ENCODE measurements at regions not wholly inside any gene's neighbourhood (a gene's known extent, or its start where the extent isn't known, plus 50 kb on each side); places are given as distances from the start of the nearest gene placed in this dataset.
A peak's percentile ranks its signal among the peaks of the same experiment; 100 is the strongest.
"Not testable (repeated sequence)": the region's sequence is repeated elsewhere in the genome, so short reads cannot be mapped to it uniquely, and the experiment has no call there.

DNA sequence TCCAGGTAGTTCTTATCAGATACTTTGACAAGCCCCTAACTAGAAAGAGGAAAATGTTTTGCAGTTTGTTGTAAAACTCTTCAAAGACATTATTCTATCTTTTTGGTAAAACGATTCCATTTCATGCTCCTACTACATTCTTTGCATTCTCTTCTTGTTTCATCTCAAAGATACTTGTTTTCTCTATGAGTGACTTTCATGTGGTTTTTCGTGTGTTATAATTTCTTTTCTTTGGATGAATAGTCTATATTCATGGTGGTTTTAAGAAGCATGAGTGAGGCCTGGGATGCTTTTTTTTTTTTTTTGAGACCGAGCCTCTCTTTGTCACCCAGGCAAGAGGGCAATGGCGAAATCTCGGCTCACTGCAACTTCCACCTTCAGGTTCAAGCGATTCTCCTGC is 292.5 kb upstream of the LYZL1 start:
- no peak for DNase-seq

DNA sequence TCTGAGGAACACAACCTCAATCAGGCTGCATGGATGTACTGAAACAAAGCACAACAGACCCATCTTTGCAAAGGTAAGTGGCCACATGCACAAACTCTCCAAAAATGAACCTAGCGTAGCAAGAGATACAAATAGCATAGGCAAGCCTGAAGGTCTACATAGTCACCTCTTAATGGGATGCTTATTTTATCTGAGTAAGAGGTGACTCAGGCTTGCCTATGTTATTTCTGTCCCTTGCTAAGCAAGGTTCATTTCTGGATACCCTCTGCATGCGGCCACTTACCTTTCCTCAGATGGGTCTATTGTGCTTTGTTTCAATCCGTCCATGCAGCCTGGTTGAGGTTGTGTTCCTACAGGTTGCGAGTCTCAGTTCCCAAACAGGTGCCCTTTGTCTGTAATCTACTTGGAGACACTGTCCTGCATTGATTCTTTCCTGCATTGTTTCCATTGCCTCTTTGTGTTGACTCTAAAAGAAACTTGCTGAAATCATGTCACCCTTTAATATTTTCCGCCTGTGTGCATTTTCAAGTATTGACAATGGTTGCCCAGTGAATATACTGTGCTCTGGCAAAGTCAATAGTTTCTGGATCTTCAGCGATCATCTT is 291.8 kb upstream of the LYZL1 start:
- DNase-seq, result no peak

DNA sequence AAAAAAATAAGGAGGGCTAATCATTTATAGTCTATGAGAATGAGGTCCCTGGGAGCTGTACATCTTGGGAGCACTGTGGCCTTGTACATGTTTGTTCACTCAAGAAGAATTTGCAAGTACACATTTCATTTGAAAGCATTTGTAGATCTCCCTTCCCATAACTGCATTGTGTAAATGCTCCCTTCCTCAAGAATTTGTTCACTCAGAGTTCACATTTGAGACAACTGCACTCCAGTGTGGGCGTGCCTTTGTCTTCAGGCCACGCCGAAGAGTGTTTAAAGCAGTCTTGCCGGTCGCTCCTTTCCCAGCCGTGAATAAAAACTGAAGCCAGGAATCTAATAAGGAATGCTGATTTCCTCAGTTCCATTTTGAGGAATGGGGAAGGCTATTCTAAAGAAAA is 291.1 kb upstream of the LYZL1 start:
- no peak for DNase-seq

DNA sequence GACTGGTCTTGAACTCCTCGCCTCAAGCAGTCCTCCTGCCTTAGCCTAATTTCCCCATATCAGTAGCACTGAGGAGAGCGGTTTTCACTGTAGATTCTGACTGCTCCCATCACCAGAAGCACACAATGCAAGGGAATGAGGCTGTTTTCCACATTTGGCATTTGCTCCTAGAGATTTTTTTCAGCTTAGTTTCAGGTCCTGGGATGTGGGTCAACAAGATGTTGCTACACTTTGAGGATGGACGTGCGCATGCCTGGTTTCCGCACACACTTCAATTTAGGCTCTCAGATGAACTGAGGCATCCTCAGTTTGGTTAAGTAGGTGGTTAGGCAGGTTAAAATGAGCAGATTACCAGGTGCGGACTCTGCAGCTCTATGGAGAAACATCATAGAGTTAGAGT is 287.1 kb upstream of the LYZL1 start:
- DNase-seq, result no peak

DNA sequence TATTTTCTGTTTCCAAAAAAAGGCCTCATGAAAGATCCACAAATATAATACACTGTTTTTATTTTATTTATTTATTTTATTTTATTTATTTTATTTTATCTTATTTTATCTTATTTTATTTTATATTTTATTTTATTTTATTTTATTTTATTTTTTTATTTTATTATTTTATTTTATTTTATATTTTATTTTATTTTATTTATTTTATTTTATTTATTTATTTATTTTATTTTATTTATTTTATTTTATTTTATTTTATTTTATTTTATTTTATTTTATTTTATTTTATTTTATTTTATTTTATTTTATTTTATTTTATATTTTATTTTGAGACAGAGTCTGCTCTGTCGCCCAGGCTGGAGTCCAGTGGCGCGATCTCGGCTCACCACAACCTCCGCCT is 285.9 kb upstream of the LYZL1 start:
- not testable (repeated sequence) for DNase-seq

DNA sequence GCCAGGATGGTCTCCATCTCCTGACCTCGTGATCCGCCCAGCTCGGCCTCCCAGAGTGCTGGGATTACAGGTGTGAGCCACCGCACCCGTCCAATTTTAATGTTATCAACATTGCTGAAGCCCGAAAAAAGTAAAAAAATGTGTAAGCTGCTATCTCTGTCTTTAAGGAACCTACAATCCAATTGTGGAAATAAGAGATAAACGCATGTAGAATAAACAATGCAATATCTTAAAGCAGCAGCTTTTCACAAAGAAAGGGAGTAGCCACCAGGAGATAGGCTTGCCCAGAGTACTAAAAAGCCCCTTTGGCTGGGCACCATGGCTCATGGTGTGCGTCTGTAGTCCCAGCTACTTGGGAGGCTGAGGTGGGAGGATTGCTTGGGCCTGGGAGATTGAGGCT is 282.9 kb upstream of the LYZL1 start:
- DNase-seq, result no peak

DNA sequence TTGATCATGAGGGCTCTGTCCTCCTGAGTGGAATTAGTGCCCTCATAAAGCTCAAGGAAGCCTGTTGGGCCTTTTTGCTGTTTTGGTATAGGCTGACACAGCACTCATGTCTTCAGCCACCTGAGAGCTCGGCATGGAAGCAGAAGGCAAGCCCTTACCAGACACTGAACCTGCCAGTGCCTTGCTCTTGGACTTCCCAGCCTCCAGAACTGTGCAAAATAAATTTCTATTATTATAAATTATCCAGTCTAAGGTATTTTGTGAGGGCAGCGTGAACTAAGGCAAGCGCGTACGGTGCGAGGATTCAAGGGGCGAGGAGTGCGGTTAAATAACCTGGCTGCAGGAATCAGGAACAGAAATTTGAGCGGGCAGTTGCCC is 281.5 kb upstream of the LYZL1 start:
- no peak for DNase-seq

DNA sequence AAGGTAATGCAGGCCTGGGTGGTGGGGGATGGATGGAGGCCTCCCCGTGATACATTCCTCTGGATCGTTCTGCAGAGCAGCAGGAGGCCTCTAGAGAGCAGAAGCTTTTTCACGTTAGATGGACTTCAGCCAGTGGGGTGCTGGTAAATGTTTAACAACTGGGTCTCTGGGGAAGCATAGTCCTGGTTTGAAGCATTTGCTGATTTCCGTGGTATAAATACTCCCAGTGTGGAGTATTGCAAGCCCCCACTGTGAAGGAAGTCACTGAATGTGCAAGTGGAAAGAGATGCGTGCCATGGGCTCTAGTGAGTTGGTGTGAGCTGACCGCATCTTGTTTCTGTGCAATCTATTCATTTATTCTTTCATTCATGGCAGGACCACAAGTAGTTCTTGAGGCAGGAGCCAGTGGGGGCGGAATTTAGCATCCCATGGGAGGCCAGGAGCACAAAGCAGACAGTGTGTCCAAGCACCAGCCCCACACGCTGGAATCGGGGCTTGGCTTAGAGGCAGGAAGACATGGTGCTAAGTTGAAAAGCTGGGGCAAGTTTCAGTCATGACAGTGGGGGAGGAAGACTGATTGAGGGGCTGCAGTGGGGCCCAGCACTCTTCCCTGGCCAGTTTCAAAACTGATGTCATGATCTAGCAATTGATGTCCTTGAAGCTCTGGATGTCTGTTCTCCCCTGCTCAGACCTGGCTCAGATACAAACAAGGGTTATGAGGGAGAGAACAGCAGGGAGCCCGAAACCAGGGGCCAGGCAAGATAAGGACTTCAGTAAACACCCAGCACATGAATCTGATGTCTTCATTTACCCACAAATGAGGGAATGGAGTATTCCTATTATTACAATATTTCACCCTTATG is 280.9 kb upstream of the LYZL1 start:
- no peak for DNase-seq

DNA sequence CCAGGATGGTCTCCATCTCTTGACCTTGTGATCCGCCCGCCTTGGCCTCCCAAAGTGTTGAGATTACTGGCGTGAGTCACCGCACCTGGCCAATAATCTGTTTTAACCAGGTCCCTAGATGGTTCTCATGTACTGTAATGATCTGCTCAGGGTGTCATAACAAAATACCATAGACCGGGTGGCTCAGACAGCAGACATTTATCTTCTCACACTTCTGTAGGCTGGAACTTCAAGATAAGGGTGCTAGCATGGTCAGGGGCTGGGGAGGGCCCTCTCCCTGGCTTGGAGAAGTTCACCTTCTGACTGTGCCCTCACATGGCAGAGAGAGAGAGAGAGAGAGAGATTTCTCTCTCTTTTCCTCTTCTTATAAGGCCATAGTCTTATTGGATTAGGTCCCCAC is 279.4 kb upstream of the LYZL1 start:
- DNase-seq, result no peak

DNA sequence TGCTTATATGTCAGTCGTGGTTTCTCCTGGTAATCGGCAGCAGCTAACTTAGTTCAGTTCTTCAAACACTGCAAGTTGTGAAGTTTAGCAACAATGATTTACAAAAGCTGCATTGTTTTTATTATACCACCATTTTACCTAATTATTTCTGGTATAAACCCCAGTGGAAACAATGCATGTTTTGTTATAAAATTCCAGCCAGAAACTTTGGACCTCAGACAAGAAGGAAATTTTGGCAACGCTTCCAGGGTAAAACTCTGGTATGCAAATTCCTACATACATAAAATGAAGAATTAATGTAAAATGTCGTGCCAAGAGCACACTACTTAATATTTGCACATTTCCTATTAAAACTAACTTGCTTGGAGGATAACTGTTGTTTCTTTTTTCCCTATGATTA is 277.4 kb upstream of the LYZL1 start:
- DNase-seq, result no peak

DNA sequence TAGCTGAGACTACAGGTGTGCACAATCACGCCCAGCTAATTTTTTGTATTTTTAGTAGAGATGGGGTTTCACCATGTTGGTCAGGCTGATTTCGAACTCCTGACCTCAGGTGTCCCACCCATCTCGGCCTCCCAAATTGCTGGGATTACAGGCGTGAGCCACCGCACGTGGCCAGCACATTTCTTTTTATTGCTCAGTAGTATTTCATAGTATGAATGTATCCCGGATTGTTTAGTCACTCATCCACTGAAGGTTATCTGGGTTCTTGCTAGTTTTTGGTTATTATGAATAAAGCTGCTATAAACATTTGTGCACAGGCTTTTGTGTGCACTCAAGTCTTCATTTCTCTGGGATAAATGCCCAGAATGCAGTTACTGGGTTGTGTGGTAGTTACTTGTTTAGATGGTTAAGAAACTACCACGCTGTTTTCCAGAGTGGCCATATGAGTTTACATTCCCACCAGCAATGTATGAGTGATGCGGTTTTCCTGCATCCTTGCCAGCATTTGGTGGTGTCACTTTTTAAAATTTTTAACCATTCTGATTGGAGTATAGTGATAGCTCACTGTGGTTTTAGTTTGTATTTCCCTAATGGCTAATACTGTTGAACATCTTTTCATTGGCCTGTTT is 275.8 kb upstream of the LYZL1 start:
- DNase-seq, result no peak

DNA sequence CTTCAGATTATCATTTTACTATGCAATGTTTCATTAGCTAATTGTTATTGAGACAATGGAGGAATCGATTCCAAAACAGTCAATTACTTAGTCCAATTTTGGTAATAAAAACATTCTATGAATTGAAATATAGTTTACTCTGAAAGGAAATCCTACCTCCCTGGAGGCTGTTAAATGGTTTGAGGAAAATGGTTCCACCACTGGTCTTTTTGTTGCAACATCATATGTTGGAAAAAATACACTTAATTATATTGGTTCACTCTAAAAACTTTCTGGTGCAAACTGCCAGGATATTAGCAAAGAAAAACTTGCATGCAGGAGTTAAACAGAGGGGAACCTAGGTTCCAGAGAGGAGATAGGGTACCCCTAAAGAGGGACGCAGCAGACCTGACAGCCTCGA is 267.3 kb upstream of the LYZL1 start:
- DNase-seq, result no peak

DNA sequence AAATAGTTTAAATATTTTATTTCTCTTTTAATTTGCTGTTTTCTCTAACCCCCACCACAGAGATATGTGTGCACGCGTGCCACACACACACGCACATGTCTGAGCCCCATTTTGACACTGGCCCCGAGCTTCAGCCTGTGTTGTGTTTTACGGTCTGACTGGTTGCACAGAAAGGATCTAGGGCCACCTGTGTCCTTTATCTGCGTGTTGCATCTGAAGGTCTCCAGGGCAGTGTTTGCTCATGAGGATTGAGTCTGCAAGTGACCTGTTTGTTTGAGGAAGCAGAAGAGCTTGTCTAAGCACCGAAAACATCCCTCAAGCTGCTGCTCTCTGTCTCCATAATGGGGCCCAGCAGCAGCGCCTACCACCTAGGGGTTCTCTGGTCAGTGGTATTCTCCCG is 266.4 kb upstream of the LYZL1 start:
- DNase-seq, result peak; percentile 29

DNA sequence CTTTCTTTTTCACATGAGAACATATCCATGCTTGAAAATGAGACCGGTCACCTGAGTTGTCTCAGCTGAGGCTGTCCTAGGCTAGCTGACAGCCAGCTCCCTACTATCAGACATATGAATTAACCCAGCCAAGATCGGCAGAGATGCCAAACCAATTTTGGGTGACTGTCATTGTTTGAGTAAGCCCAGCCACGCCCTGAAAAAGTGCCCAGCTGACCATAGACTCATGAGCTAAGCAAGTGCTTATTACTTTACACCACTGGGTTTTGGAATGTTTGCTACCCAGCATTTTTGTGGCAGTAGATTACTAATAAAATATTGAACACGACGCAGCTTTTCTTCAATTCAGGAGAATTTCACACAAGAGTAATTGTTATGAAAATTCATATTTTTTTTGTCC is 265.2 kb upstream of the LYZL1 start:
- no peak for DNase-seq

DNA sequence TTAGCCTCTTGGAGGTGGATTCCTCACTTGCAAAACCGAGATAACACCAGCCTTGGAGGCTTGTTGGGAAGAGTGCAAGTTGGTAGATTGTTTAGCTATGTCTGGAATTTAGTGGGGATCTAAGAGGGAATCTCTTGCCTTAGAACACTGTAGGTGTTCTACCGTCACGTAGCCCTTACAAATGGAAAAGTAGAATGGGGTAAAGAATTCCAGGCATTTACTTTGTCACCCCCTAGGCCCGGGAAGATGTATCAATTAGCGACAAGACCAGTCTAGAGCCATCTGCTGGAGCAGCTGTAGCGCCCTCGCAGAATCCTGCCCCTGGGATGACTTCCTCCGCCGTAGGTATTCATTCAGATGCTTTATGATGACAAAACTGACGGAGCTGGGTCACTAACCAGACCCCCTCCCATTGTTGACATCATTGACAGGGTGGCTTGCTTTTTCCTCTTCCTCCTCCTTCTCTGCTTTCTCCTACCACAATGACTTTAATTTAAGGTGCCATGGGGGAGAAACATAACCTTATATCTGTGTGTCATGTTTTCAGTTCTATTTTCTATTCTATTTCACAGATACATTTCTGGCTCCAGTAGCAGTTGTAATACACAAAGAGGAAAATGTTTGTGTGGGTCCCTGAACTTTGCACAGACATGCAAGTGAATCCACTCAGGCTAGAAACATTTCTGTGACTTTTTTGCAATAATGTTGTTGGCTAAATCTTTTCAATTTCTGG is 262.6 kb upstream of the LYZL1 start:
- no peak for DNase-seq

DNA sequence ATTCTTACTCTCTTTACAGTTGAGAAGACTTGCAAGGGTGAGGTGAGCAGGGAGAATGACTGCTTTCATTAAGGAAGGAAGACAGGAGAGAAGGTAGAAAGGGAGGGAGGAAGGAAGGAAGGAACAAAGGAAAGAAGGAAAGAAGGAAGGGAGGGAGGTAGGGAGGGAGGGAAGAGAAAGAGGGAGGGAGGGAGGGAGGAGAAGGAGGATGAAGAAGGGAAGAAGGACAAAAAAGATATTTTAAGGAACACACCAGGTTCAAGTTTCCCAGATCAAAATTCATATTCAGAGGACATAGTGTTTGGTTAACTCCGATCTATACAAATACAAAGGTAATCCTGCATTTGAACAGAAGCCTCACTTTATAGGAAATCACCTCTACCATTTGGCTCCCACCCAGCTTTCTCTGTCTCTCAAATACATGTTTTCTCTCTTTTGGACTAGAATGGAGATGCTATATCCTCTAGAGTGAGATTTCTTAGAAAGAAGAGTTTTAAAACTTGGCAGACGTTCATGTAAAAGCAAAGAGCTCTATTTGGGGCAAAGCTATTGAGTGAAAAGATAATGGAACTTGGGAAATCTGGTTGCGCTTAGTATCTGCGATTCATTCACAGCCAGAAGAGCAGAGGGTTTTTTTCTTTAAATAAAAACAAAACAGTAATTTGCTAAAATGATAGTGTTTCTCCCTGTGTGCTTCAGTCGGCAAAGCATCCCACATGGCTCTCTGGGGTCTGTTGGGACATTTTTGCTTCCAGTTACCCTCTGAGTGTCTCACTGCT is 261.9 kb upstream of the LYZL1 start:
- no peak for DNase-seq

DNA sequence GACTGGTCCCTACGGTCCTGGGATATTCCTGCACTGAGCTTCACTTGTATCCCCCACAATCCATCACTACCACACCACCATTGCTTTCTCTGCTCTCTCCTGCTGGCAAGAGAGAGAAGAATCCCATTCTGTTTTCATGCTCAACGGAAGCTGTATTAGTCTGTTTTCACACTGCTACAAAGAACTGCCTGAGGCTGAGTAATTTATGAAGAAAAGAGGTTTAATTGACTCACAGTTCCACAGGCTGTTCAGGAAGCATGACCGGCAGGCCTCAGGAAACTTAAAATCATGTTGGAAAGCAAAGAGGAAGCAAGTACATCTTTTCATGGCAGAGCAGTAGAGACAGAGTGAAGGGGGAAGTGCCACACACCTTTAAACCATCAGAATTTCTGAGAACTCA is 260.4 kb upstream of the LYZL1 start:
- no peak for DNase-seq

DNA sequence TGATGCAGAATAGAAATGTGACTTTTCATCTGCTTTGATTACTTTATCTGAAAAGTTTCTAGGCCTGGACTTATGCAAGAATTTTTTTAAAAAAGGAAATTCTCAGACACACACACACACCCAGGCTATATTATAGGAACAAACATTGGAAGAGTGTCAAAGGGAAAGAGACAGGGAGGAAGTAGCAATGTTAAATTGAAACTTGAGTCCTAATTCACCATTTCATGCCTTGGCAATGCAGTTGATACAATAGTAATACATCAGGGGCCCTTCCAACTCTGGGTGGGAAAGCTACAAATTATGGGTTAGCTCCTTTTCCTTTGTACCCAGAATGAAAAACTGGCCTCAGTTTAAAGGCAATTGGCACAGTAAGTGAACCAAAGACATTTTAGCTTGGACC is 258.0 kb upstream of the LYZL1 start:
- no peak for DNase-seq

DNA sequence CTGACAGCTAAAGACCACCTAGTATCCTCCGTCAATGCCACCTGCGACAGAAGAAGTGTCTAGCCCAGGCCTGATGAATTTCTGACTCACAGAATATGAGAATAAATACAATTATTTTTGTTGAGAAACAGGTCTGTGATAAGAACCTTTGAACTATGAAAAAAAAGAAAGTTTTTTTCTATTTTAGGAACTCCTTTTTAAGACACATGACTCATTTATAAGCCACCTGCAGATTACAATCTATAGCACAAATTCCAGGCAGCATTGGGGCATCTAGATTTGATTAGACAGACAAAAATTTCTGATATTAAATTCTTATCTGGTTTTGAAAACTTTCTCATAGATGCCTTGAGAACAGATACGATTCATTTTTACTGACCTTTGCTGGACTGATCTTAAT is 256.7 kb upstream of the LYZL1 start:
- no peak for DNase-seq

DNA sequence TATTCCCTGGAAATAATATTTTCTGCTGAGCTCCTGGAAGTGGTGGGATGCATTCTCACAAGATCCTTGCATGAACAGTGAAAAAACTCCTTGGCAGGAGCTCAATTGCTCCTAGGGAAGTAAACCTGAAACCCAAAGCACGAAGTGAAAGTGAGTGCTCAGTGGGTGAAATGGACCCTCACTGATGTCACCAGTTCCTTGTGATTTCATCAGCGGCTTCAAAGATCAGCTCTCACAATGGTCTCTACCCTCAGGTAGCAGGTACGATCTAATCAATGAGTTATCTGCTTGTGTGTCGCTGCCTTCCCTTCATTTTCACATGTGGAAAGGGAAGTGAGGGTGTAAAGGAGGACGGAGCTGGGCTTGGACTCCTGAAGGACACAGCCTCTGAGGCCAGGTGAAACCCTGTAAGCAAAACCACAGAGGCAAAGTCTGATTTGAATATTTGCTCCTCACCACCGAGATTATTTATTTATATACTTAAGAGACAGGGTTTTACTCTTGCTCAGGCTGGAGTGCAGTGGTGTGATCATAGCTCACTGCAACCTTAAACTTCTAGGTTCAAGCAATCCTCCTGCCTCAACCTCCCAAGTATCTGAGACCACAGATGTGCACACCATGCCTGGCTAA is 255.4 kb upstream of the LYZL1 start:
- no peak for DNase-seq

DNA sequence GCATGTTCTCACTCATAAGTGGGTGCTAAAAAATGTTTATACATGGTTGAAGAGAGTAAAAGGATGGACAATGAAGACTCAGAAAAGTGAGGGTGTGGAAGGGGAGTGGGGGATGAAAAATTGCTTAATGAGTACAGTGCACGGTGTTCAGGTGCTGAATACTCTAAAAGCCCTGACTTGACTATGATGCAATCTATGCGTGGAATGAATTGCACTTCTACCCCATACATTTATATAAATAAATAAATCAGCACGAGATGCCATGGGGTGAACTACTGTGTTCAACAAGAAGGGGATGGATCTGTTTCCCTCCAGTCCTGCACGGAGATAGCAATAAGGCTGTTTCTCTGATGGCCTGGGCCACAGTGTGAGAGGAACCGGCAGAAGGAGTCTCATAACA is 254.3 kb upstream of the LYZL1 start:
- DNase-seq, result no peak

DNA sequence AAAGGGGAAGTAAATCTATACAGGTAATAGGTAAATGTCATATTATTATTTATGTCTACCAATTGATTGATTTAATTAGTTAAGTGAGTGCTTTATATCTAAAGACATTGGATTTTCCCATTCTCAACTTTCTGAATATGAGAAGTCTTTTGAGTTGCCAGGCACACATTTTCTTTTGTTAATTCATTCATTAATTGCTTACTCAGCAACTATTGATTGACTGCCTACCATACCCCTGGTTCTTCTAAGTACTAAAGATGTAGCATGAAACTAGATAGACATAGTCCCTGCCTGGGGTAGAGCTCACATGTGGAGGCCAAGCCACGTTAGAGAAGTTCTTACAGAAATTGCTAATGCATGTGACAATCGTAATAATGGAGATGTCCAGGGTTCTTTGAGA is 253.1 kb upstream of the LYZL1 start:
- DNase-seq, result no peak
